NCI-H2029 treated with DMSO at 0.1 percent for 48 hours (cell line): ENCODE measurements at regions not wholly inside any gene's neighbourhood (a gene's known extent, or its start where the extent isn't known, plus 50 kb on each side); places are given as distances from the start of the nearest gene placed in this dataset.
"Not testable (repeated sequence)": the region's sequence is repeated elsewhere in the genome, so short reads cannot be mapped to it uniquely, and the experiment has no call there.

Experiments
- DNase-seq: peaks from one replicate; lab custom pipeline; 2025; lab: John Stamatoyannopoulos, UW

DNA sequence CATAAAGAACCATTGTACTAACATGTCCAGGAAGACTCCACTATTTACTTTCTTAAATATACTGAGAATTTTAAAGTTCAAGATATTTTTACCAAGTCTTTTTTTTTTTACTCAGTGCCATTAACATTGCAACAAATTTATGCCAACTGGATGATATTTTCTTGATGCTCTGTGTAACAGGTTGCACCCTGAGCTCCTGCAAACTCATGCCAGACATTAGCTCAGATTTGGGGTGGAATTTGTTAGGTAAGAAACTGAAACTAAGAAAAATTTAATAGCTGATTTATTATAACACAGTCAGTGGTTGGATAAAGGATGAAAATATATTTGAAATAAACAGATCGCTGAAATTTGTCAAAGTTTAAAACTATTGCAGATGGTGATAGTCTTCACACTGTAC is 228.6 kb upstream of the SPHKAP start:
- DNase-seq: no peak

DNA sequence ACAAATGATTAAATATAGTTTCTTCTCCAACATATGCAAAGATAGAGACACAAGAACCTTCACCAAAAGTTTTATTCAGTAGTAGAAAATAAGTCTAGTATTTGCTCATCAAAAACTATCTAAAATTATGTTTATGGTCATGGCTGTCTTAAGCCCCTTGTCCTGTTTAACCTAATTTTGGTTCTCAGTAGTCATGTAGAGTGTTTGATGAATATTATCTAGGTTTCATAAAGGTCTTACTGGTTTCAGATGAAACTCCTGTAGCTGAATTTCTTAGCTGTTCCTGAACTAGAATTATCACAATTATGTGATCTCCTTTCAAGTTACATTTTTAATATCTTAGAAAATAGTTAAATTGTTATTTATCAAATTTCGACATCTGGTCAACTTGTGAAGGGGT is 228.0 kb upstream of the SPHKAP start:
- DNase-seq: no peak

DNA sequence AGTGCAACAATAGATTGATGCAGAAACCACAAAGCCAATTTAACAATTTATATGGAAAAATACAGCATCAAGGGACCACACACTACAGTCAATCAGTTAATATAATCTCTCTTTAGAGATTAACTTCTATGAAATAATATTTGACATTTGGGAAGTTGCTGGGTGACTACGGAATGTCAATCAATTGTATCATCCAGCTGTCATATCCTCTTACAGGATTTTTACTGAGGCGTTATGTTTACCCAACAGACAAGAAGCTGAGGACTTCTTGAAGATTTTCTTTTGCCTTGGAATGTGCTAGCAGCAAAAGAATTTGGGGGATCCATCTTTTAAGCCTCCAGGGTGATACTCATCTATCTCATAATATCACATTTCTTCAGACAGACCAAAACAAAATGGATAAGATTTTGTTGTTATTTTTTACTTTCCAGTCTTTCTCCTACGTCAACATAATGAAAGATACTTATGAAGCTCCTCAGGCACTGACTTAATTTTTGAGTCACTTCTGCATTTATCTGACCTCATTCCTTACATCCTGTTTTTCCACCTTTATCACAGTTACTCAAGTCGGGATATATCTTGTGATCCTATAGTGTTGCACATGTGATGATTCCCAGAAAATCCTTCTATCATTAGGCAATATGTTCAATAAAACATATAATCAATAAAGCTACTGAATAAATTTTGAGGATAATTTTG is 227.2 kb upstream of the SPHKAP start:
- no peak for DNase-seq

DNA sequence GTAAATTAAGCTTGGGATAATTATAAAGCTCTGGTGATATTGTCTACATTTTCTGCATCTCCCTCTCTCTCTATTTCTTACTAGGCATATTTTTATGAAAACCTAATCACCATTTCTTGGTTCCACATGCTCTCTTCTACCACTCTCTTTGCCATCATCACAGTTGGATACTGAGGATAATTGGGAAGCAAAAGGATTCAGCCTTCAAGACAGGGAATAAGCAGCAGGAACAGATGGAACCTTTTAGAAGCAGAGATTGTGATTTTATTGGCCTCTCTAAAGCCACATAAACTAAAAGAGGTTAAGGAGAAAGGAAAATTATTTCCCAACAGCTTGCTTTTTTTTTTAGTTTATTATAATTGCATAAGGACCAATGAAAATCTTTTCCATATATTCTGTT is 226.3 kb upstream of the SPHKAP start:
- DNase-seq: no peak

DNA sequence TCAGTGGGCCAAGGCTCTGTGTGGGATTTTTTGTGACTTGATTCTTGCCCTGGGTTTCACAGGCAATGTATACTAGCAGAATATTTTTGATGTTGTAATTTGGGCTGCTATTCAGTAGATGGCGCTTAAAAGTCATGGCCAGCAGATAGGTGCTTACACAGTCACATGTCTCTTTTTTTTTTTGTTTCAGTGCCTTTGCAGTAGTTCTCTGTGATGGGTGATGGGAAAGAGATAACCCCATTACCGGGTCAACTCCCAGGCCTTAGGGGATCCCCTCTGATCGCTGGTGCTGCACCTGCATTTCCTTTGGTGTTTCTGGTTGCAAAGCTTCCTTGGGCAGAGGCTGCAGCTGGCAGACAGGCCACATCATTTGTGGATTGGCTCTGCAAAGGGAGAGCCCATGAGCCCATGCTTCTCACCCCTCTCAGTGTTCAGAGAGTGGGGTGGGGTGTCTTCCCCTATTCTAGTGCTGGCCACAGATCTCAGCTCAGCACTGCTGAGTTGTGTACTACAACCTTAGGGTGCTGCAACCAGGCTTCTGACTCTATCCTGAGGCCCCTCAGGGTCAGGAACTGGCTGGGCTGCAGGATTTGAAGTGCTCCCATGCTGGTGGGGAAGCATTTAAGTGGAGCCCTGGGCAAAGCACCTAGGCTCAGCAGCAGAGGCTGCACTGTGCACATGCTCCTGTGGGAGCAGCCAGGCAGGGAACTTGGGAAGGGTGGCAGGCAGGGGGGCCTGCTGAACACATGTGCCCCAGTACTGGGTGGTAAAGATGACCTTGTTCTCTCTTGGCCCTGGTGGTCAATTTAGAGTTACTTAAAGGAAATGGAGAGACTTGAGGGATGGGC is 219.8 kb upstream of the SPHKAP start:
- DNase-seq: no peak

DNA sequence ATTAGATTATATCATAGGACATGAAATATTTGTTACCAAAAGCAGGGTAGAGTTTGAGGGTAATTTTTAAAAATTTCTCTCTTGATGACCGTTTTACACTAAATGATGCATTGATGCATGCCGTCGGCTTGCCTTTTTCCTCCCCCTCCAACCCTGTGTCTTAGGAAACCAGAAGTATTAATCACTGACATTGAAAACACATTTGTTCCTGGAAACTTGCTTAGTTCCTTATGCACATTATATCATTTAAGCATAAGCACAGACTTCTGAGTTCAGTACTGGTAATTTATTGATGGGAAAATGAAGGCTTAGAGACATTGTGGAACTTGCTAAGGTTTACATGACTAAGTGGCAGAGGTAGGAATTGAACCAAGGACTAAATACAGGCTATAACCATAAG is 206.3 kb upstream of the SPHKAP start:
- no peak for DNase-seq

DNA sequence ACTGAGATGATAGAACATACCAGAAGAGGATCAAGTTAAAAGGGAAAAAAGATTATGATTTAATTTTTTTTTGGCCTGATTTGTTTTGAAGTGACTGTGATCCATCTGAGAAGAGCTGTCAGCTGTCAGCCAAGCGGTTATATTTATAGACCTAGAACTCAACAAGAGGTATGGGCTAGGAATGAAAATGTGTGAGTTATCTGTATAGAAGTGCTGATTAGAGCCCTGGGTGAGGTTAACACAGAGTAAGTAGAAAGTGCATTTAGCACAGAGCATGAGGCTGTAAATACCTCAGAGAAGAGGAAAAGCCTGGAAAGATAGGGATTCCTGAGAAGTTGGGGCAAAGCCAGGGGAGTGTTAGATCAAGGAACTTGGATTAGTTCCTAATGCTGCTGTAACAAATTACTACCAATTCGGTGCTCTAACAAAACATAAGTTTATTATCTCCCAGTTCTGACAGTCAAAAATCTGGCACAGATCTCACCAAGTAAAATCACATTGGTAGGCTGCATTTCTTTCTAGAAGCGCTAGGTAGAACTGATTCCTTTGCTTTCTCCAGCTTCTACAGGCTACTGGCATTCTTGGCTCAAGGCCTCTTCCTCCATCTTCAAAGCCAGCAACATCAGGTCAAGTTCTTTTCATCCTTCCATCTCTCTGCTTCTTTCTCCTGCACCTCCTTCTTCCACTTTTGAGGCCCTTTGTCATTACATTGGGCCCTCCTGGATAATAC is 197.4 kb upstream of the SPHKAP start:
- DNase-seq: no peak

DNA sequence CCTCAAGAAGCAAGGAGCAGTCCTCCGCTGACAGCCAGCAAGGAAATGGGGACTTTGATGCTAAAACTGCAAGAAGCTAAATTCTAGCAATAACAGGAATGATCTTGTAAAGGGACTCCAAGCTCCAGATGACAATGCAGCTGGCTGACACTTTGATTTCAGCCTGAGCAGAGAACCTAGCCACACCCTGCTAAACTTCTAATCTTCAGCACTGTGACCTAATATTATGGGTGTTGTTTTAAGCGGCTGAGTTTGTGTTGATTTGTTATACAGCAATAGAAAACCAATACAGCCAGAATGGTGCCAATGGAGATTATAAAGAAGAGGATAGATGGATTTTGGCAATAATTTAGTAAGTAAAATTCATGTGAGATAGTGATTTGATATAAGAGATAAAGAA is 196.7 kb upstream of the SPHKAP start:
- DNase-seq: no peak

DNA sequence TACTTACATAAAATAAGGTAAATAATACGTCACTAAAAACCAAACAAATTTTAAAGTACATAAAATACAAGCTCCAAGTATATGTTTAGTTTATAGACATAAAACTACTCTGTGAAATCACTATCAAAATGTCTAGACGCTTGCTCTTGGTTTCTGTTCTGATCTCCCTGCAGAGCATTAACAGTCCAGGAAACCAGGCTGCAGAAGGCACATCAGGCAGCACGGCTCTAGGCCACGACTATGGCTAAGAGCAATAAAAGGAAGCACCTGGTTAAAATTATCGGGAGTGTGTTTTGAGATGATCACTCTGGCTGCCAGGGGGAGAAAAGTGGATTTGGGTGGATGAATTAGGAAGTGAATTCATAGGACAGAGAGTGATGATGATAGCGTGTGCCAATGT is 196.0 kb upstream of the SPHKAP start:
- DNase-seq: no peak

DNA sequence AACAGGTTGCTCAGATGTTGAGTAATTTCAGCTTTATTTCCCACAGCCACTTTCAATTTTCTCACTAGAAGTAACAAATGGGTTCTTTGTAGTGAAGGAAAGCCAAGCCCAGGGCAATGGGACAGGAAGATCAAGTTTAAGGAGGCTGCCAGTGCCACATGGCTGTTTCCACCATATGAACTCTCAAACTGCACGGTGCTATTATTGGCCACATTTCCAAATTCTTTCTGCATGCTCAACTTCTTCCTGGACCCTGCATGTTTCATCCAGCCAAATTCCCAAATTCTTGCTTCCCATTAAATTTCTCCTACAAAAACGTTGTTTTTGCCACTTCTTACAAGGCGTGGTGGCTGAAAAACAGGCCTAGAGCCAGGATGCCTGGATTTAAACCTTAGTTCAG is 193.3 kb upstream of the SPHKAP start:
- DNase-seq: no peak

DNA sequence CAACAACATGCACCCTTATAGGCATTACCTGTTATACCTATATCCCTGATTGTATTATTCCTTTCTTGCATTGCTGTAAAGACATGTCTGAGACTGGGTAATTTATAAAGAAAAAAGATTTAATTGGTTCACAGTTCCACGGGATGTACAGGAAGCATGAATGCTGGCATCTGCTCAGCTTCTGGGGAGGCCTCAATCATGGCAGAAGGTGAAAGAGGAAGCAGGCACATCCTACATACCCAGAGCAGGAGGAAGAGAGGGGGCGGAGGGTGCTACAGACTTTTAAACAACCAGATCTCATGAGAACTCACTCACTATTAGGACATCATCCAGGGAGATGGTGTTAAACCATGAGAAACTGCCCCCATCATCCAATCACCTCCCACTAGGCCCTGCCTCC is 191.7 kb upstream of the SPHKAP start:
- DNase-seq: no peak

DNA sequence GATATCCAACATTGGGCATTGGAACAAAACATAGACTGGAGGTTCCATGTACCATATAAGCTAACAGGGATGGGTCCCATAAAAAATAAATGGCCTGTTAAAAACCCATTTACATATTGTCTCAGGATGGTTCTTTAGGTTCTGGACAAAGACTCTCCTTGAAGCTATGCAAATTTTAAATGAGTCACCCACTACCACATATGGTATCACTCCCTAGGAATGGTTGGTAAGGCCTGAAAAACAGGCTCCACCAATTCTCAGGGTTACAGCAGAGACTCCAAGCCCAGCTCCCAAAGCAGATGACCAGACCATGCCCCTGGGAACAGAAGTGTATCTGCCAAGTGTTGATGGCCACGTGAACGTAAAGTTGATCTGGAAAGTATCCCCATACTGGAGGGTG is 190.7 kb upstream of the SPHKAP start:
- no peak for DNase-seq

DNA sequence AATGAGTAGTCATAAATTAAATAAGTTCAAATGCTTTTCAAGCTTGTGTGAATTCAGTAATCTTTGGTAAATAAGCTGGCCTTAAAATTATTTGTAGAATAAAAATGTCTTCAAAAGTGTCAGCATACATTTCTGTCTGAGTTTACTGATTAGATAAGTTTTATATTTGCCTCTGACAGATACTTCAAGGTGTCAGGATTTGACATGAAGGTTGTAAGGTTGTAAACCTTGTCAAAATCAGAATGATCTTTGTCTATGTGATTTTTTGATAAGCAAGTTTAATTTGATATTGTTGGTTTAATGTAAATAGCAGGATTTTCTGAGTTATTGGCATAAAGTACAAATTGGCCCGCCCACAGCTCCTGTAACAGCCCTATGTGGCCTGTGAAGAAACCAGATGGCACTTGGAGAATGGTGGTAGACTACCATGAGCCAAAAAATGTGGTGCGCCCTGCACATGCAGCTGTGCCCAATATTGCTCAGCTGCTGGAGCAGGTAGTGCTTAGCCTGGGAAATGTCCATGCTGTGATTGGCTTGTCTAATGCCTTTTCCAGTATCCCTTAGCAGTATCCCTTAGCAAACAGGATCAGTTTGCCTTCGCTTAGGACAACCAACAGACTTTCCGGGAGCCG is 188.0 kb upstream of the SPHKAP start:
- no peak for DNase-seq

DNA sequence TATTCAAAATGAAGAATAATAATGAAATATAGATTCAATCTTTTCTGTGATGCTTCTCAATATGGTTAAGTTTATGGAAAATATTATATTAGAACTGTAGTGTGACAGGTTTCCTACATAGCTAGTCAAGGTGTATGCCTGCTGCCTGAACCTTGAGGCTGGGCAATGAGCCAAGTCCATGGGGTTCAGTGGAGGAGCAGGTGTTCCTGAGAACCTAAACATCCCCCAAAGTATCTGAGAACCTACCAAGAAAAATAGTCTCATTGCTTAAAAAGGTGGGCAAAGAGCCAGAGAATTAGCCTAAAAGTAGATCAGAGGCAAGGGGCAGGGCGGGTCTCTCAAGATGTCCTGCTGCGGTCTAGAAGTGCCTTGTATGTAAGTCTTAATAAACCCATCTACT is 185.9 kb upstream of the SPHKAP start:
- DNase-seq: no peak

DNA sequence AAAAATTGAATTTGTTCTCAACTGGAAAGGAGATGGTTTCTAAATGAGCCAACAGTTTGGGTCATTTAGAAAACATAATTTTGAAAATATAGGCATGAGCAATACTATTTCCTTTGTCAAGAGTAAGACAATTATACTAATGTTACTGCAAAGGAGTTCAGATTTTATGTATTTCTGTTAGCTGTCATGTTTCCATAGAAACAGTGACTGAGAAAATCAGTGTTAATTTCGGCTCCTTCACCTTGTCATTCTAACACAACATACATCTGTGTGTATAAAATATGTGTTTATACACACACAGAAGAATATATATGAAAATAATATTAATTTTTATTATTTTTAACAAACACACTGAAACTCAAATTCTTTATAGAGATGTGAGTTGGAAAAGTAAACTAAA is 178.0 kb upstream of the SPHKAP start:
- no peak for DNase-seq

DNA sequence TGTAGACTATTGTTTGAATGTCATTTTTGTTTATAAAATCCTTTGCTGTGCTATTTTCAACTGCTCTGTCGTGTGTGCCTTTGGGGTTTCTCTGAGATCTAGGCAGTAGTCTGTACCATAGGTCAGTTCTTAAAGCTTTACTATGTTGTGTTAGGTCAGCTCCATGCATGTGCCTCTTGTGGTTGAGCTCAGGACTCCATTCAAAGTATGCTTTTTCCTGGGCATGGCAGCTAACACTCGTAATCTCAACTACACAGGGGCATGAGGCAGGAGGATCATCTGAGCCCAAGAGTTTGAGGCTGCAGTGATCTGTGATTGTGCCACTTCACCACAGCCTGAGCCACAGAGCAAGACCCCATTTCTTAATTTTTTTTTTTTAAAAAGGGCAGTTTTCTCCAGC is 174.4 kb upstream of the SPHKAP start:
- DNase-seq: no peak

DNA sequence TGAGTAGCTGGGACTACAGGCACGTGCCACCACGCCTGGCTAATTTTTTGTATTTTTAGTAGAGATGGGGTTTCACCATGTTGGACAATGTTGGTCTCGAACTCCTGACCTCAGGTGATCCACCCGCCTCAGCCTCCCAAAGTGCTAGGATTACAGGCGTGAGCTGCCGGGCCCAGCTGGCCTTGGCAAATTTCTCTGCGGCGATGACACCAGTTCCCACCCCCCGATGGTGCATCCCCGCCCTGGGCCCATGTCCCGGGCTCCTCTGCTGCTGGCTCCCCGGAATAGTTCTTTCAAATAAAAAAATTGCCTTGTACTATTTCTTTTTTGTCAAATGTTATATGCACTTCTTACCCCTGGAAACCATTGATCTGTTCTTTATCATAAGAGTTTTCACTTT is 171.5 kb upstream of the SPHKAP start:
- not testable (repeated sequence) for DNase-seq

DNA sequence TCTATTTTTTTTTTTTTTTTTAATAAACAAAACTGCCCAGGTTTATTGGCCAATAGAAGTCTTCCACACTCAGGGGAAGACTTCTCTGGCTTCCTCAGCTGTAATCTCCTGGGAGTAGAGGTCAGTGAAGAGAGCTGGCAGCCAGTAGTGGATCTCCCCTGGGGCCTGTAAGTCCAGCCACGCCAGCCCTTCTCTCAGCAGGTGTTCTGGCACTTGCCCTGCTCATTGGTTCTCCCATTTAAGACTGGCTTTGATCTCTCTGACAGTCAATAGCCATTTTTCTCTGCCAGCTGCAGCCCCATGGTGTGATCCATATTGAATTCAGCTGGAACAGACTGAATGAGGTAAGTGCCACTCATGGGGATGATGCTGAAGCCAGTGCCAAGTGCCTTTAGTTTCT is 170.6 kb upstream of the SPHKAP start:
- DNase-seq: no peak

DNA sequence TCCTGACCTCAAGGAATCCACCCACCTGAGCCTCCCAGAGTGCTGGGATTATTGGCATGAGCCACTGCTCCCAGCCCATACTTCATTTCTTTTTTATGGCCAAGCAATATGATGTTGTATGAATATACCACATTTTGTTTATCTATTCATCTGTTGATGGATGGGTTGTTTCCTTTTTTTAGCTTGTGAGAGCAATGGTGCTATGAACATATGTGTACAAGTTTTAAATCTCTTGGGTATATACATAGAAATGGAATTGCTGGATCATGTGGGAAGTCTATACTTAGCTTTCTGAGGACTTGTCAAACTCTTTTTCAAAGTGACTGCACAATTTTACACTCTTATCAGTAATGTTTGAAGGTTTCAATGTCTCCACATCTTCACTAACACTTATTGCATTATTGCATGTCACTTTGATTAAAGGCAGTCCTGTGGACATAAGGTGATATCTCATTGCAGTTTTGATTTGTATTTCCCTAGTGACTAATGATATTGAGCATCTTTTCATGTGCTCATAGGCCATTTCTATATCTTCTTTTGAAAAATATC is 167.1 kb upstream of the SPHKAP start:
- no peak for DNase-seq

DNA sequence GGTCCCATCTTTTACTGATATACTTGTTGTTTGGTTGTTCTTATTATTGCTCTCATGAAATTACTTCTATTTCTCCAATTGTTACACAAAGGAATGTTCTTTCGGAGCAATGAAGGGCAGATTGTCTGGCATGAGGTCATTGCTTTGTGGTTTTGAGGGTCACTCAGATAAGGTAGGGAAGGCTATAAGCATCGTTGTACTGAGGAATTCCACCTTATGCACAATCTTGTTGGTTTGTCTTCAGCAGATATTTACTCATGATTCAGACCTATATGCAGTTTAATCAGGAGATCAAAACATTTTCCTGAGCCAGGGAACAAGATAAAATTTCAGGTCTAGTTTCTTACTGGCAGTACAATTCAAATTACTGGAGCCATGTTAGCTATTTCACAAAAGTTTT is 163.0 kb upstream of the SPHKAP start:
- DNase-seq: no peak

DNA sequence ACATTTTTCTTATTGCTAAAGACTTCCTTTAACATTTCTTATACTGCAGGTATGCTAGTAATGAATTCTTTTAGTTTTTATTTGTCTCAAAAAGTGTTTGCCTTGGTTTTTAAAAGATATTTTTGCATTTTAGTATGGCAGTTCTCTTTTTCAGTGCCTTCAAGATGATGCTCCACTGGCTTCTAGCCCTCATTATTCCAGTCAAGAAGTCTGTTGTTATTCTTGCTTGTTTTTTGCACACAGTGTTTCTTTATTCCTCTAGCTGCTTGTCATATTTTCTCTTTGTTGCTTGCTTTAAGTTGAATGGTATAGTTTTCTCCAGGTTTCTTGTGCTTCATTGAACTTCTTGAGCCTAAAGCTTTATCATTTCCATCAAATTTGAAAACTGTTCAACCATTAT is 158.0 kb upstream of the SPHKAP start:
- DNase-seq: no peak

DNA sequence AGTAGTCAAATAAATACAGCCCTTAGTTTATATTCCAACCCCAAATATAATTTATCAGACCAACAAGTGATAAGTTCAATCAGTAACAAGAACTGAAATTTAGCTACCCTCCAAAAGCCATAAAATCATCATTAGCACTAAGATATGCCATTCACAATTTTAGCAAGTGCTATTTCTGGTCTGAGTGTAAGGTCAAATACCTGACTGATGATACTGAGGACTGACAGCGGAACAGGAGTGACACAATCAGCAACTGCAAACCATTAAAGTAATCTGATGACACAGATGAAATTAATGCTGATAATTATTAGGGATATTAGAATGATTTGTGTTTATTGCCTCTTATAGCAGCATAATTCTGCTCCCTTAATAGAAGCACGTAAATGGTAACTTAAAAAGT is 152.7 kb upstream of the SPHKAP start:
- DNase-seq: no peak
